ENCODE measurements at regions not wholly inside any gene's neighbourhood (a gene's known extent, or its start where the extent isn't known, plus 50 kb on each side); places are given as distances from the start of the nearest gene placed in this dataset.

DNA sequence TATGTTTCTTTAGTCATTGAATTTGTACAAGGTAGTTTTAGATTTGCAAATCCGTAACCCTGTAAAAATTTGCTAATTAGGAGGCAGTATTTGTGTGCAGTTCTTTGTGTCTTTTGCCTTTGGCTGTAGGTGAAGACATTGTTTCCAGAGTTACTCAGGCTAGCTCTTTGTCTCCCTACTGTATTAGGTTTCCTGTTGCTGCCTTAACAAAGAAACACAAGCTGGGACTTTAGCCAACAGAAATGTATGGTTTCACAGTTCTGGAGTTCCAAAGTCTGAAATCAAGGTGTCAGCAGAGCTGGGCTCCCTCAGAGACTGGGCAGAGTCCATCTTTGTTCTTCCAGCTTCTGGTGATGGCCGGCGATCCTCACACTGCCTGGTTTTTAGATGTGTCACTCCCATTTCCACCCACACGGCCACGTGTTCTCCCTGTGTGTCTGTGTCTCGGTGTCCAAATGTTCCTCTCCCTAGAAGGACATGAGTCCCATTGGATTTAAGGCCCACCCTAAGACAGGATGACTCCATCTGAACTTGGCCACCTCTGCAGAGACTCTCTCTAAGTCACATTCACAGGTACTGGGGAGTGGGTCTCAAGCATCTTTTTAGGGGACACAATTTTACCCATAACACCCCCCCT, 309.7 kb downstream of the GALR1 start:
- no peak overlapping the region for H3K4me3 ChIP-seq (ENCODE audit: low read depth, low read length)
- no peak for DNase-seq (ENCODE audit: low read depth)
- TF ChIP-seq, protein P1, sequence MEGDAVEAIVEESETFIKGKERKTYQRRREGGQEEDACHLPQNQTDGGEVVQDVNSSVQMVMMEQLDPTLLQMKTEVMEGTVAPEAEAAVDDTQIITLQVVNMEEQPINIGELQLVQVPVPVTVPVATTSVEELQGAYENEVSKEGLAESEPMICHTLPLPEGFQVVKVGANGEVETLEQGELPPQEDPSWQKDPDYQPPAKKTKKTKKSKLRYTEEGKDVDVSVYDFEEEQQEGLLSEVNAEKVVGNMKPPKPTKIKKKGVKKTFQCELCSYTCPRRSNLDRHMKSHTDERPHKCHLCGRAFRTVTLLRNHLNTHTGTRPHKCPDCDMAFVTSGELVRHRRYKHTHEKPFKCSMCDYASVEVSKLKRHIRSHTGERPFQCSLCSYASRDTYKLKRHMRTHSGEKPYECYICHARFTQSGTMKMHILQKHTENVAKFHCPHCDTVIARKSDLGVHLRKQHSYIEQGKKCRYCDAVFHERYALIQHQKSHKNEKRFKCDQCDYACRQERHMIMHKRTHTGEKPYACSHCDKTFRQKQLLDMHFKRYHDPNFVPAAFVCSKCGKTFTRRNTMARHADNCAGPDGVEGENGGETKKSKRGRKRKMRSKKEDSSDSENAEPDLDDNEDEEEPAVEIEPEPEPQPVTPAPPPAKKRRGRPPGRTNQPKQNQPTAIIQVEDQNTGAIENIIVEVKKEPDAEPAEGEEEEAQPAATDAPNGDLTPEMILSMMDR (conservative IDR thresholded peaks at IDR 0.05; ENCODE audit: low read depth, low read length): no peak

DNA sequence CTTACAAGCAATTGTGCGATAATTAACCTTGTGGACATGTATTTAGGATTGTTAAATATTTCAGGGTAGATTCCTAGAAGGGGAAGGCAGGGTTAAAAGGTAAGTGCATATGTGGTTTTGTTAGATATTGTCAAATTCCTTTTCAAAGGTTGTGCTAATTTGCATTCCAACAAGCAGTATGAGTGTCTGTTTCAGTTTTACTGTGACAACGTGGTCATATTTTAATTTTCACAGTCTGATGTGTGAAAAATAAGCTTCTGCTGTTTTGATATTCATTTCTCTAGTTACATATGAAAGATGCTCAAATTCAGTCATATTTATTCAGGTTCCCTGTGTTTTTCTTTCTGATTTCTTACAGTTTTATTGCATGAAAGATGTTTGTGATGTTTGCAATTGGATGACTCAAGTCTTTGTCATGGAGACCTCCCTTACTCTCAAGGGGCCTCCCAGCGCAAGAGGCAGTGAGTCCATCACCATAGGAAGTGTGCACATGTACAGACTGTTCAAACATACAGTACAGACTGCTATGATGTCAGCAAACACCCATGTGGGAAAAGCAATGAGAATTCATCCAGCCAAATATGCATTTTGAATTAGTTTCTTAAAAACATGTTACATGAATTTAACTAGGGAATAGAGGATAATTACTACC, 310.8 kb downstream of the GALR1 start:
- peak; percentile 84 for DNase-seq (ENCODE audit: low read depth)
- no peak overlapping the region for H3K4me3 ChIP-seq (ENCODE audit: low read depth, low read length)
- TF ChIP-seq, protein P1 (conservative IDR thresholded peaks at IDR 0.05; ENCODE audit: low read depth, low read length): no peak

GRCh38 chr18:77566604-77567003, 317.0 kb downstream of the GALR1 start:
- TF ChIP-seq, protein P1 (conservative IDR thresholded peaks at IDR 0.05; ENCODE audit: low read depth, low read length): no peak
- H3K4me3 ChIP-seq (ENCODE audit: low read depth, low read length): no peak overlapping the region
- no peak for DNase-seq (ENCODE audit: low read depth)

GRCh38 chr18:77567205-77567604, 317.6 kb downstream of the GALR1 start:
- no peak overlapping the region for H3K4me3 ChIP-seq (ENCODE audit: low read depth, low read length)
- no peak for DNase-seq (ENCODE audit: low read depth)
- TF ChIP-seq, protein P1 (conservative IDR thresholded peaks at IDR 0.05; ENCODE audit: low read depth, low read length): no peak

GRCh38 chr18:77571743-77572142, 322.1 kb downstream of the GALR1 start:
- no peak for DNase-seq (ENCODE audit: low read depth)
- H3K4me3 ChIP-seq (ENCODE audit: low read depth, low read length): no peak overlapping the region
- TF ChIP-seq, protein P1 (conservative IDR thresholded peaks at IDR 0.05; ENCODE audit: low read depth, low read length): no peak

DNA sequence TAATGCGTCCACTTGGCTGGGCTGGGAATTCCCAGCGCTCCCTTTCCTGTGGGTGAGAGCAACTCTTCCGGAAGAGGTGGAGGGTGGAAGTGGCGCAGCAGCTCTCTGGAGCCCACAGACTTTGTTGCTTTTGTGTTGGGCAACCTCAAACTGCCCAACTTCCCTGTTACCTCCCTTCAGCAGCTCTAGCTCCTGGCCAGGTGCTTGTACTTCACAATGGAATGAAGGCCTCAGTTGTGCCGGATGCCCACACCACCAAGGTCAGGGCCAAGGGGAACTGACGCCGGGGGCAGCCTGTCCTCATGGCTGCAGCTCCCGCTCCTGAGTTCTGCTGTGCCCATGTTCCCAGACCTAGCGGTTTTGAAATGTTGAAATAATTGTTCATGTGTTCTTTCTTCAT, 322.9 kb downstream of the GALR1 start:
- no peak overlapping the region for H3K4me3 ChIP-seq (ENCODE audit: low read depth, low read length)
- DNase-seq (ENCODE audit: low read depth): no peak
- TF ChIP-seq, protein P1 (conservative IDR thresholded peaks at IDR 0.05; ENCODE audit: low read depth, low read length): no peak

DNA sequence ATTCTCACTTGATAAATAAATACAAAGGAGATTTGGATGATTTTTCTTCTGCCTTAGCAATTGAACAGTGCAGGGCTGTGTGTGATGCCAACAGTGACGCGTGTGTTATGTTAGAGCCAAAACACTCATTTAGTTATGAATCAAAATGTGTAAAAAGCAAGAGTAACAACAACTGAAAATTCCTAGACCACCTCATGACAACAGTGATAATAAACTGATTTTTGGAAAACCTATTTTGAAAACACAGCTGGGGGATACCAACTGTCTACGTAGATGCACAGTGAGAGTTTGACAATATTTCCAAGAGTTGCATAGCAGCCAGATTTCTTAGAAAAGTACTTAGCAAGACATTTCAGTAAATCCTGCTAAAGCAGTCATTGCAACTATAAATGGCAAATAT, 323.9 kb downstream of the GALR1 start:
- DNase-seq (ENCODE audit: low read depth): no peak
- no peak overlapping the region for H3K4me3 ChIP-seq (ENCODE audit: low read depth, low read length)

More for the DNA sequence above, 323.9 kb downstream of the GALR1 start:
- TF ChIP-seq, protein P1 (conservative IDR thresholded peaks at IDR 0.05; ENCODE audit: low read depth, low read length): no peak
